ENCODE measurements at regions not wholly inside any gene's neighbourhood (a gene's known extent, or its start where the extent isn't known, plus 50 kb on each side); places are given as distances from the start of the nearest gene placed in this dataset.

DNA sequence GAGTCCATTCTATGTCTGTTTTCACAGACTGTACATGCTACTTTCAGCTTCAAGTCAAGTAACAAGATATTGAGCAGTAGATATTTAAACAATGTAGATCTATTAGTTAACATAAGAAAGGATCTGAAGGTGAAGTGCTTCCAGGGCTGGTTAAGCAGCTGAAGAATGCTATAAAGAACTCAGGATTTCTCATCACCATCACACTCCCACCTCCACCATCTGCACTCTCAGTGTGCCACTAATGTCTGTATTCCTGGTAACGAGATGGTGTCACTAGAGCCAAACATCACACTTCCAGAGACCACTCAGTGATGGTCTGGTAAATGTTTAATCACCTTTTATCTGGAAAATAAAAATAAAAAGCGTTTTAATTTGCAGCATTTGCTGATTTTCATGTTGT, 224.0 kb upstream of the FERD3L start:
- H3K27ac ChIP-seq (ENCODE audit: low read depth, low read length), result no peak overlapping the region
- H3K27me3 ChIP-seq (ENCODE audit: control insufficient read depth, insufficient read depth, low read length), result no peaks in the 10 kb centered on the region
- no peak overlapping the region for H3K4me3 ChIP-seq (ENCODE audit: low read depth, low read length)
- no peaks in the 10 kb centered on the region for H3K9me3 ChIP-seq (ENCODE audit: control insufficient read depth, insufficient read depth, low read length)
- no peak for DNase-seq (ENCODE audit: low read depth, low spot score)
- ChIA-PET CTCF (no interaction called here), POLR2A (no interaction called here)
- TF ChIP-seq CTCF (IDR thresholded peaks at IDR 0.05; ENCODE audit: low read depth, low read length), result no peak

DNA sequence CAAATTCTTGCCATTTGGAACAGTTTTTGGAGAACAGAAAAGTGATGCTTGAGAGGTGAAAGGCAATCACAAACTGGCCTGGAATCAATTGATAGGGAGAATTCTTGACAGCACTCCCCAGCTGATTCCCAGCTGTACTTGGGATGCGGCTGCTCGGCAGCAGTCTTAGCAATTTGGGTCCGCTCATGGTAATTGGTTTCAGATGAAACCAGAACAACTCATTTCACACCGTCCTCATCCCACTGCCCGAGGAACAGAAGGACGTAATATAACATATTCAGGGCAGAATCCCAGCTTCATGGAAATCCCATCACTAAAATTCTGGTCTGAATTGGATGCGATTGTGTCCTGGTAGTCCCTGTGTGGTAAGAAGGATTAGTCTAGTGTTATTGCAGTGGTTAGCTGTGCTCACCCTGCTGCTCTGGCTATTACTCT, 223.3 kb upstream of the FERD3L start:
- Histone ChIP-seq H3K27me3 (ENCODE audit: control insufficient read depth, insufficient read depth, low read length) (no peaks in the 10 kb centered on the region), H3K9me3 (ENCODE audit: control insufficient read depth, insufficient read depth, low read length) (no peaks in the 10 kb centered on the region), H3K4me3 (ENCODE audit: low read depth, low read length) (no peak overlapping the region), H3K27ac (ENCODE audit: low read depth, low read length) (no peak overlapping the region)
- ChIA-PET POLR2A (no interaction called here), CTCF (interaction anchor here (0.6 kb wide), 1 partner anchor 124 kb away, joined by 4 read pairs; no protein-coding TSS in a partner anchor)
- TF ChIP-seq CTCF (IDR thresholded peaks at IDR 0.05; ENCODE audit: low read depth, low read length), result no peak
- no peak for DNase-seq (ENCODE audit: low read depth, low spot score)

DNA sequence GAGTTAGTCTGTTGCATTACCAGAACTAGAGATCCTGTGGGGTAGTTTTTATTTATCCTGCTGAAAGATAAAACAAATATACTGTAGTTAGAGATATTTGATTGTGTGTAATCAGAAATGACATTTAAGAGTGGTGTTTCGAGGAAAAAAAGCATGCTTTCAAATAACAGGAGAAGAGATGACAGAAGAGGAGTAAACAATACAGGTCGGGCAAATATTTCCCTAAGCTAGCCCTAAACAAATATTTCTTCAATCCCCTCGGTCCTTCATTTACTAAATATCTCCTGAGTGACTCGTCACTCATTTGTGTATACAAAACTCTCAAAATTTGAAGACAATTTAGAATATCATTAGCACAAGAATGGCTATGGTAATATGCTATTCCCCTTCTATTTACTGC, 219.7 kb upstream of the FERD3L start:
- Histone ChIP-seq H3K9me3 (ENCODE audit: control insufficient read depth, insufficient read depth, low read length) (no peaks in the 10 kb centered on the region), H3K27ac (ENCODE audit: low read depth, low read length) (no peak overlapping the region), H3K4me3 (ENCODE audit: low read depth, low read length) (no peak overlapping the region), H3K27me3 (ENCODE audit: control insufficient read depth, insufficient read depth, low read length) (no peaks in the 10 kb centered on the region)
- ChIA-PET CTCF (no interaction called here), POLR2A (no interaction called here)
- DNase-seq (ENCODE audit: low read depth, low spot score), result no peak
- TF ChIP-seq CTCF (IDR thresholded peaks at IDR 0.05; ENCODE audit: low read depth, low read length), result no peak

DNA sequence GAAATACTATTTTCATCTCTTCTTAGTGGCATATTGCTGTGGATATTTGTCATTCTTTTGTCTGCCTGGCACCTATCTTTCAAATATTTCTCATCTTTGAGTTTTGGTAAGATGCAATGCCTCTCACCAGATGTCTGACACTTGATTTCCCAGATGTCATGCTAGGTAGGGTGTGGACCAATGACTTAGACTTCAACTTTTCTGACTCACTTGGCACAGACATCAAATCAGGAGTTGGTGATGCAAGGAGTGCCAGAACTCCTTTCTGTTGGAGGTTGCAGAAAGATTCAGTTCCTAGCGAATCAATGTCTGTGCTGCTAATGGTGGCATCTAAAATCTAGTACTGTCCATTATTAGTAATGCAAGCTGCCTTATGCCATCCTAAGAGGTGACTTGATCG, 216.9 kb upstream of the FERD3L start:
- CTCF ChIA-PET, result no interaction called here
- Histone ChIP-seq H3K27me3 (ENCODE audit: control insufficient read depth, insufficient read depth, low read length) (no peaks in the 10 kb centered on the region), H3K27ac (ENCODE audit: low read depth, low read length) (no peak overlapping the region), H3K9me3 (ENCODE audit: control insufficient read depth, insufficient read depth, low read length) (no peaks in the 10 kb centered on the region), H3K4me3 (ENCODE audit: low read depth, low read length) (no peak overlapping the region)
- TF ChIP-seq CTCF (IDR thresholded peaks at IDR 0.05; ENCODE audit: low read depth, low read length), result no peak
- POLR2A ChIA-PET, result no interaction called here
- DNase-seq (ENCODE audit: low read depth, low spot score), result no peak

DNA sequence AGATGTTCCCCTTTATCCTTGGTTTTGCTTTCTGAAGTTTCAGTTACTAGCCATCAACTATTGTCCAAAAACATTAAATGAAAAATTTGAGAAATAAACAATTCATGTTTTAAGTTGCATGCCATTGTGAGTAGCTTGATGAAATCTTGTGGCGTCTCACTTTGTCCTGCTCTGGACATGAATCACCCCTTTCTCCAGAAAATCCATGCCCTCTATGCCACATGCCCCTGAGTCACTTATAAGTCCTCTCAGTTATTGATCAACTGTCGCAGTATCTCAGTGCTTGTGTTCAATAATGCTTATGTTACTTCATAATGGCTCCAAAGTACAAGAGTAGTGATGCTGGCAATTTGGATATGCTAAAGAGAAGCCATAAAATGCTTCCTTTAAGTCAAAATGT, 208.0 kb upstream of the FERD3L start:
- ChIA-PET POLR2A (no interaction called here), CTCF (interaction anchor here (1.5 kb wide), 1 partner anchor 139 kb away, joined by 3 read pairs; no protein-coding TSS in a partner anchor)
- no peak for TF ChIP-seq CTCF (IDR thresholded peaks at IDR 0.05; ENCODE audit: low read depth, low read length)
- no peak for DNase-seq (ENCODE audit: low read depth, low spot score)
- H3K4me3 ChIP-seq (ENCODE audit: low read depth, low read length), result no peak overlapping the region
- no peaks in the 10 kb centered on the region for H3K27me3 ChIP-seq (ENCODE audit: control insufficient read depth, insufficient read depth, low read length)
- no peaks in the 10 kb centered on the region for H3K9me3 ChIP-seq (ENCODE audit: control insufficient read depth, insufficient read depth, low read length)
- no peak overlapping the region for H3K27ac ChIP-seq (ENCODE audit: low read depth, low read length)
